NCI-H146 treated with DMSO at 0.1 percent for 48 hours (cell line): ENCODE measurements at regions not wholly inside any gene's neighbourhood (a gene's known extent, or its start where the extent isn't known, plus 50 kb on each side); places are given as distances from the start of the nearest gene placed in this dataset.
"Not testable (repeated sequence)": the region's sequence is repeated elsewhere in the genome, so short reads cannot be mapped to it uniquely, and the experiment has no call there.

Experiments
- DNase-seq: peaks from one replicate; lab custom pipeline; 2025; ENCODE audit not compliant: unreplicated experiment; lab: John Stamatoyannopoulos, UW

DNA sequence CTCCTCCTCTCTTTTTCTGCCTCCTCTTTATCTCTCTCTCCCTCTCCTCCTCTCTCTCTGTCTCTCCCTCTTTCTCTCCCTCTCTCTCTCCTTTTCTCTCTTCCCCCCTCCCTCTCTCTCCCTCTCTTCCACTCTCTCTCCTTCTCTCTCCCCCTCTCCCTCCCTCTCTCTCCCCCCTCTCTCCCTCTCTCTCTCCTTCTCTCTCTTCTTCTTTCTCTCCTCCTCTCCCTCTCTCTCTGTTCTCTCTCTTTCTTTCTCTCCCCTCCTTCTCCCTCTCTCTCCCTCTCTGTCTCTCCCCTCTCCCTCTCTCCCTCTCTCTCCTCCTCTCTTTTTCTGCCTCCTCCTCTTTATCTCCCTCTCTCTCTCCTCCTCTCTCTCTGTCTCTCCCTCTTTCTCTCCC, 197.4 kb downstream of the UQCRFS1 start:
- no peak for DNase-seq

DNA sequence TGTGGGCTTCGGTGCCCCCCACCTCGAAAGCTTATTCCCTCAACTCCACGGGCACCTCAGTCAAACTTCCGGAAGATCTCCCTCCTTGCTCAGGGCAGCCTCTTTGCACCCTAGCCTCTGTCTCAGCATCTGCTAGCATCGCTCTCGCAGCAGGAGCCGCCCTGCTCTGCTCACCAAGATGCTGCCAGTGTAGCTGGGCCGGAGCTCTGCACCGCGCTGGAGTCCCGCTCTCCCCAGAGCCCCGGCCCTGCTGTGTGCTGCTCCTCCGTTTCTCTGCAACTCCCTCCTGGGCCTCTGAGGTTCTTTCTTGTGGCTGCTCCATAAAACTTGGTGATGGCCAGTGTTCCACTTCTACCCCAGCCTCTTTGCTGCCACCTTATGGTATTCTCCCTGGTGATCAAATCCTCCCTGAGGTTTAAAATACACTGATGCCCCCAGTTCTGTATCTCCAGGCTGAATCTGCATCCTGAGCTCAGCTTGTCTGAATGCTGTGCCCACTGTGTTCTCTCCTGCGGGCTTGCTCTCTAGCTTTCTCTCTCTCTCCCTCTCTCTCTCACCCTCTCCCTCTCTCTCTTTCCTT, 198.0 kb downstream of the UQCRFS1 start:
- DNase-seq, result no peak

DNA sequence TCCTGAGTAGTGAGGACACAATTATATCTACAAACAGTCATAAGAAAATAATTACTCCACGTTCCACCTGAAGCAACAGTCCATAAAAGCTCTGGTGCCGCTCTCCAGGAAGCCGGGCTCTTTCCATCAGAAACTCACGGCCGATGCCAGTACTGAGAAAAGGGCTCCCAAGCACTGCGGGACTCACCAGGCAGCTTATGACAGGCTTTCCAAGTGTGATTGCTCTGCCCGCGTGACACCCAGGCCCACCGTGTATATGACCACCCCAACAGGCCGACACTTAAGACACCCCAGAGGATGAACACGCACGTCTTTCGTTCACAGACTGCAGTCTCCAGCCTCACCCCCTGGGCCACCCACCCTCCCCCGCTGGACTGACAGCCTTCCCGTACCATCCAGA, 199.0 kb downstream of the UQCRFS1 start:
- no peak for DNase-seq

DNA sequence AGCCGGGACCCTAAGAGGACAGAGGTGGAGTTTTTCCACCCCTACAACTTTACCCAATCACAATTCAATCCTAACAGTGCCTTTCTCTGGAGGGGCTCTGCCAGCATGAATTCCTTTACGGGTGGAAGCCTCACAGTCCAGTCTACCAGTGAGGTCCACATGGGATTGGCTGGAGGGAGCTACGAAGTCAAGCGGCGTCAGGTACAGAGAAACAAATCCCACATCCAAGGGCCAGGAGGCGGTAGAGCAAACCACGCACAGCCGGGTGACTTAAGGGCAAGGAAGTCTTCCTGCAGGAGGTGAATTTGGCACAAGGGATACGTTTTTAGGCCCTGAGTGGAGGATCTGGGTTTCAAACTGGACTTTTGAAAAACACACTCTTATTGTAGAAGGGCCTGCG, 199.6 kb downstream of the UQCRFS1 start:
- DNase-seq, result no peak

DNA sequence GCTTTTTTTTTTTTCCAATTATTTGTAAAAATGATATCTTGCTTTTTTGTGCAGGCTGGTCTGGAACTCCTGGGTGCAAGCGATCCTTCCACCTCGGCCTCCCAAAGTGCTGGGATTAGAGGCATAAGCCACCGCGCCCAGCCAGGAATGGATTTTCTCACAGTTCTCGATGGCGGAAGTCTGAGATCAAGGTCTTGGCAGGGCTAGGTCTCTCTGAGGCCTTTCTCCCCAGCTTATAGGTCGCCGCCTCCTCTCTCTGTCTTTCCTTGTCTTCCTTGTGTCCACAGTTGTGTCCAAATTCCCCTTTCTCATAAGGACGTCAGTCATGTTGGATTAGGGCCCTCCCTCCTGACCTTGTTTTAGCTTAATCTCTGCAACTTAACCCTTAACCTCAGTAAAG, 200.5 kb downstream of the UQCRFS1 start:
- no peak for DNase-seq

DNA sequence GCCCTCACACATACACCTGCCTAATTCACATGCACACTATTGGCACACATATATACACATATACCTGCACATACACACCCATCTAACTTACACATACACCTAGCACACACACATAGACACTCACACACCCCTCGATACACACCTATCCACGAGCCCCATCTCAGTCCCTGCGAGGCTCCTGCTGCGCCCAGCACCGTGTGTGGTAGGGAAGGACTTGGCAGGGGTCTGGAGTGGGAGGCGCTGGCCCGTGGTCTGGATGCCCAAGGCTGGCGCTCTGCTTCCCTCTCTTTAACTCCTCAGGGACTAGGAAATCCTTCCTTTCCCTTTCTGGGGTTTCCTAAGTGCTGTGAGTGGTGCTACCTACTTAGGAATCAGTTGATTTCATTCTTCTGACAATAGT, 202.7 kb downstream of the UQCRFS1 start:
- DNase-seq, result no peak

DNA sequence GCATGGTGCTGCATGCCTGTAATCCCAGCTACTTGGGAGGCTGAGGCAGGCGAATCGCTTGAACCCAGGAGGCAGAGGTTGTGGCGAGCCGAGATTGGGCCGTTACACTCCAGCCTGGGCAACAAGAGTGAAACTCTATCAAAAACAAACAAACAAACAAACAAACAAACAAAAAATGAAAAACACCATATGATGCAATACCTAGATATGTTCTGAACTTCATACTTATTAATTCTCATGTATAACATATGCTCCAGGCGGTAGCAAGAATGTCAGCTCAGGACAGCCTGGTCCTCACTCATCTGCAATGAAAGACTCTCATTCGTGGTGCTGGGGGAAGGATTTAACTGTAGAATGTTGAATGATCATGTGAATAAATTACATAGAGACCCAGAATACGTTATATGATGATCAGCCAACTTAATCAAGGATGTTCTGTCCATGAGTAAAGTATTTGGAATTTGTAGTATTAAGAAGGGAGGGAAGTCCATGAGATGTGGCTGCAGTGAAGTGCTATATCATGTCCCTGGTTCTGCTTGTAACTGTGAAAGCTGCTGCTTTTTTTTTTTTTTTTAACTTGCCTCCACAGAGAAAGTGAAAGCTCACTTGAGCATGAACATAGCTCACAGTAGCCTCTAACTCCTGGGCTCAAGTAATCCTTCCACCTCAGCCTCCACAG, 206.8 kb downstream of the UQCRFS1 start:
- no peak for DNase-seq

DNA sequence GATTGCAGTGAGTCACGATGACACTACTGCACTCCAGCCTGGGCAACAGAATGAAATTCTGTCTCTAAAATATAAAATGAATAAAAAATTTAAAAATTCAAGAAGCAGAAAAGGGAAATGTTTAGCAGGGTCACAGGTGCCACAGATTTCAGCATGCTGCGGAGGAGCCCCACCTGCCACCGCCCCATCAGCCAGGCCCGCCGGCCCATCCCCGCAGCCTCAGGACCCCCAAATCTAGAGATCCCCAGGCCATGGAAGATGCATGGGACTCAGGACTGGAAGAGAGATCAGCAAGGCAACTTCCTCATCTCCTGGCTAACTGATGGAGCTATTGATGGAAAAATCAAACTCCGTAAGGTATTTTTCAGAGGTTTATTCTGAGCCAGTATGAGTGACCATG, 208.2 kb downstream of the UQCRFS1 start:
- DNase-seq, result no peak

DNA sequence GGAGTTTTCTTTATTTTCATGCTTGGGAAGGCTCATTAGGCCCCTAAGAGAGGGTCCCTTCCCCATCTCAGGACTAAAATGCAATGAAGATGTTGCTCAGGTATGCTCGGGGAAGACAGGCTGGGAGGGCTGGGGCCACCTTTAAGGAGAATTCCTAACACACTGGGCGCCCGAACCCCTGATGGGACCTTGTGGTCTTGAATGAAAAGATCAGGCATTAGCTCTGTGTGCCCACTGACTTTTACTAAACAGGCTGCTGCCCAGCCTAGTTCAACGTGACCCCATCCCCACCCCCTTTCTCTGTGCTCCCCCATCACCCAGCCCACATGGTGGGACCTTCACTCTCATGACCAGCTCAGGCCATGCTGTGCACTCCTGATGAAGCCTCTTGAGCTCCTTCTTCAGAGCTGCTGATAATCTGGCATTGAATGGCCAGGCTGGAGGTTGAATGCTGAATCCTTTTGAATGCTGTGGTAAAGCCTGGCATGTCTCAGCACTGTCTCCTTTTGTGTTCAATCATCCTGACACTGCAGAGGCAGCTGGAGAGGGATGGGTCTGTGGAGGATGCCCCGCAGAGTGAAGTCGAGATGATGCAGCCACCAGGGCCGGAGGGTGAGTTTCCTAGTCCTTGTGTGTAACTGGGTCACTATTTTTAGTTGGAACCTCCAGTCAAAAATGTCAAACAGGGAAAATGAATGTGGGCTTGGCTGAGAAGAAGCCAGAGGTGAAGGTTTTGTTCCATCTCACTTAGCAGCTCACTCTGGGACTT, 209.1 kb downstream of the UQCRFS1 start:
- DNase-seq, result no peak

DNA sequence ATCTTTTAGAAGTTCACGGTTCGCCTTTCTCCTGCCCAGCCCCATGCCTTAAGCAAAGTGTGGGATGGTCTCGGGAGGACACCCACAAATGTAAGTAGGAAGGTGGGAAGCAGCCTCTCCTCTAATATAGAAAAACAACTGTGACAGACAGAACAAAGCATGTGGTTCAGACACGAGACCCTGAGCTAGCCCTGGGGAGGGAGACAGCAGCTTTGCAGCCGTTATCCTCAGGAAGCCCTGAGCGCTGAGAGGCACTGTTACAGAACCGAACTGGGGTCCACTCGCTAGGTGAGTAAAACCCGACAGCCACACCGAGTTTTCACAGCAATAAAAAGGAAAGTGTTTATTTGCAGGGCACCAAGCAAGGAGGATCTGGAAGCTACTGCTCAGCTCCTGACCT, 210.6 kb downstream of the UQCRFS1 start:
- no peak for DNase-seq

DNA sequence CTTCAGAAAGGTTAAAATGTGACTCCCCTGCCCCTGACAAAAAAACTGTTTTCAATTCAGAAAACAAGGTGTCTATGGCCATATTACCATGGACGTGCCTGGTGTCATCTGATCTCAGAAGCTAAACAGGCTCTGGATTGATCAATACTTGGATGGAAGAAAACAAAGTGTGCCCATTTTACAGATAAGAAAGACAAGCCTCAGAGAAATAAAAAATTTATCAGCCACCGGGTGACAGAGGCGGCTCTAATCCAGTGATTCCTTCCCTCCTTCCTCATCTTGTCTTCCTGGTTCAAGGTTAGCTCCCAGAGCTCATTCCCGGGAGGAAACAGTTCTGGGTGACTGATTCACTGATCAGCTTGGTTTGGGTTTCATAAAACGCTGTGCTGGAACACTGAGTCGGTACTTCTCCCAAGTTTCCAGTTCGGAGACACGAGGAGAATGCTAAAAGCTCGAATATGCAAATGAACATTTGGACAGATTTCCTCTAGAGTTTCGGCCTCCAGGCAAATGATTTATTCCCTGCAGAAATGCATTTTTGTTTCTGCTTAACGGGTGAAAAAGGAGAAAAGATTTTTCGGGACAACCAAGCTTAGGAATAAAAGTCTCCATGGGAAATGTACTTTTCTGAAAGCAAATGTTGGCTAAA, 211.2 kb downstream of the UQCRFS1 start:
- DNase-seq, result no peak

DNA sequence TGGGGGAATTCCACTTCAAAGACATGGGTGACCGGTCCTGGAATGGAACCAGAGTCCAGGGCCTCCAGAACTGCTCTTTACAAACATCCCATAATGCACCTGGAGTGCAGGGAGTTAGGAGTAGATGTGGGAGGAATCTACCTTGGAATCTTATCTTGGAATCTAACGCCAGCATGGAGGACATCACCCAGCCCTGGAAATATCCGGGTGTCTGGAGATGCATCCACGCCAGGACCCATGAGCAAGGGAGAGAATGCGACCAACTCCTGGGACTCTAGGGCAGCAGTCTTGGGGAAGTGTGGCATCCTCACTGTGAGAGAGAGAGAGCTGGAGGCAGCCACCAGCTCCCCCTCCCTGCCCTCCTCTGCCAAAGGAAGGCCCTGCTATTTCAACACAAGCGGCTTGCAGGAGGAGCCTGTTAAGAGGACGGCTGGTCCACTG, 211.8 kb downstream of the UQCRFS1 start:
- DNase-seq, result no peak

DNA sequence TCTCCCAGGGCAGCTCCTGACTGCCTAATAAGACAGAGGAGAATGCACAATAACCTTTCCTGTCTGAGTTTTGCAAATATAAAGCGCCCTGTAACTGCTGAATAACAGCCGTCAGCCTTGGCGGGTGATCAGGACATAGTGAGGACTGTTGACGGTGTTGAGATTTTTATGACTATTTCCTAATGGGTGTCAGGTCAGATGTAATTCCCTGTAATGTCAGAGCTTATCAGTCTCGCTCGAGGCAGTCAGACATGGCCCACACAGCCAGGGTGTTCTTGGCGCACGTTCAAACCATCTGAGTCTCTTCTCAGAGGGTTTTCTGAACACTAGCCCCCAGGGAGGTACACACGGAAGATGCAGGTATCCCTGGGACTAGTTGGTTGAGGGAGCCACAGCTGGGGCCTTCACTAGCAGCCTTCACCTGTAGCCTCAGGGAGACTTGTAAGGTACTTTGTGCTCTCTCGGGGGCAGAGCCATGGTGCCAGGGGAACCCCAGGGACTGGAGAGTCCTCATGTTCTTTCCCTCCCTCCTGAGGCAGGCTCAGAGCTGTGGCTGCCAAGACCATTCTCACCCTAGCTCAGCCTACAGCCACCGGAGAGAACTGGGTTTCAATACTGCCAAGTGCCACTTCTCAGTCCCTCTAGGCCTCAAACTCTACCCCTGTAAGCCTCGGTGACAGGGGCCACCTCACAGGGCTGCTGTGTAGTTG, 213.1 kb downstream of the UQCRFS1 start:
- no peak for DNase-seq

DNA sequence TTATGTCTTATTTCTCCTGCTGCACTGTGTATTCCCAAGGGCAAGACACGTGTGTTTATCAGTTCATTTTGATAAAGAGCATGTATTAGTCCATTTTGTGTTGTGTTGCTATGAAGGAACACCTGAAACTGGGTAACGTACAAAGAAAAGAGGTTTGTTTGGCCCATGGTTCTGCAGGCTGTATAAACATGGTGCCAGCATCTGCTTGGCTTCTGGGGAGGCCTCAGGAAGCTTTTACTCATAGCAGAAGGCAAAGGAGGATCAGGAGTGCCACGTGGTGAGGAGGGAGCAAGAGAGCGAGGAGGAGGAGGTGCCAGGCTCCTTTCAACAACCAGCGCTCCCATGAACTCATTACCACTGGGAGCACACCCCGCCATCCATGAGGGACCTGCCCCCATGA, 214.0 kb downstream of the UQCRFS1 start:
- DNase-seq, result no peak

DNA sequence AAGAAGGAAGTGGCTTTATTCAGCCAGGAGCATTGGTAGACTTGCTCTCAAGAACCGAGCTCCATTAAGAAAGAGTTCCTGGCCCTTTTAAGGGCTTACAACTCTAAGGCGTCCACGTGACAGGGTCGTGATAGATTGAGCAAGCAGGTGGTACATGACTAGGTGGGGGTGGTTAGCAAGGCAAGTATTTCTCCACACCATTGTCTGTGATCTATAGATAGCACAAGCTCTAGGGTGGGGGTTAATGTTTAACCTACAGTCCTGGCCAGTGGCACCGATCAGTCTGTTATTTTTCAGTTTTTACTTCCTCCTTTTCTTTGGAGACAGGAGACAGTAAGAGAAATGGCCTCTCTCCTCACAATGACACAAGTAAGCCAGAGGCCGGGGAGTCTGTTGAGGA, 215.1 kb downstream of the UQCRFS1 start:
- DNase-seq, result not testable (repeated sequence)

DNA sequence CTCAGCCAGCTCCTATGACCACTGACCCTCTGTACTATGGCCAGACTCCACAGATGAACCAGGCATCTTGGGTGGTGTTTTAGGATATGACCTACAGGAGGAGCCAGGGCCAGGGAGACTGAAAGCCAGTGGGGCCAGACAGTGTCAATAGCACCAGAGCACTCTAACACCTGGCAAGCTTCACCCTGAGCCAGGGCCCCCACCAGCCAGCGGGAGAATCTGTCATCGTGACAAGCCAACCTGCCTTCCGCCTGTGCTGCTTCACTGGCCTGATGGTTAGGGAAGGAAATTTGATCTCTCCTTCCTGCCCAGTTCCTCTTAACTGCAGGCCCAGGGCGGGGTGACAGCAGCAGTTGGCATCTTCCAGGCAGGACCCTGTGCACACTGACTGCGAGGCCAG, 222.4 kb downstream of the UQCRFS1 start:
- DNase-seq, result no peak

DNA sequence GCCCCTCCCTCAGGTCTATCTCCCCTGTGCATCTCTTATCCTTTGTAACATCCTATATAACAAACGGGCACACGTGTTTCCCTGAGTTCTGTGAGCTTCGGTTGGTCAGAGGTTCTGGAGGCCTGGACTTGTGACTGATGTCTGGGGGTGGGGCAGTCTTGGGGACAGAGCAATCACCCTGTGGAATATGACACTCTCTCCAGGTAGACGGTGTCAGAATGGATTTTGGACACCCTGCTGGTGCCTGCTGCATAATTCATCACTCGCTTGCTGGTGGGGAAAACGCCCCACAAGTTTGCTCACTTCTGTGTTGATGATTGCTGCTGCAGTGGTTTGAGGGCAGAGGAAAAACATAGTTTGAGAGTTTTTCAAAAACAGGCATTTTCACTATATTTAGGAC, 223.2 kb downstream of the UQCRFS1 start:
- DNase-seq, result no peak

DNA sequence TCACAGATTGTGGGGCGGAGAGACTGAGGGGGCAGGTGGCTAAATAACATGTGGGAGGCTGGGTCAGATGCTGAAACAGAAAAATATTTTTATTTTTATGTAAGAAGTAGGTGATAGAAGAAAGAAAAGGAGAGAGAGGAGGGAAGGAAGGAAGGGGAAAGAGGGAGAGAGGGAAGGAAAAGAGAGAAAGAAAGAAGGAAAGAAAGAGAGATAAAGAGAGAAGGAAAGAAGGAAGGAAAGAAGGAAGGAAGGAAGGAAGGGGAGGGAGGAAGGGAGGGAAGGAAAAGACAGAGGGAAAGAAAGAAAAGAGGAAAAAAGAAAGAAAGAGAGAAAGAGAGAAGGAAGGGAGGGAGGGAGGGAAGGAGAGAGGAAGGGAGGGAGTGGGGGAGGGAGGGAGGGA, 224.9 kb downstream of the UQCRFS1 start:
- DNase-seq, result no peak

DNA sequence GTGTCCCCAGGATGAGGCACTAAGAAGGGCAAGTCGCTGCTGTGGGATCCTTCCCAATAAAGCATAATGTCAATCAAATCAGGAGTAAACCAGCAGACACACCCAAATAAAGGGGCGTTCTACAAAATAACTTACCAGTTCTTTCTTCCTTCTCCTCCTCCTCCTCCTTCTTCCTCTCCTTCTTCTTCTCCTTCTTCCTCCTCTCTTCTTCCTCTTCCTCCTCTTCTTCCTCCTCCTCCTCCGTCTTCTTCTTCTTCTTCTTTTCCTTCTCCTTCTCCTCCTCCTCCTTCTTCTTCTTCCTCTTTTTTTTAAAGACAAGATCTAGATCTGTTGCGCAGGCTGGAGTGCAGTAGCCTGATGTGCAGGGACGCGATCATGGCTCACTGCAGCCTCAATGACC, 225.8 kb downstream of the UQCRFS1 start:
- no peak for DNase-seq

DNA sequence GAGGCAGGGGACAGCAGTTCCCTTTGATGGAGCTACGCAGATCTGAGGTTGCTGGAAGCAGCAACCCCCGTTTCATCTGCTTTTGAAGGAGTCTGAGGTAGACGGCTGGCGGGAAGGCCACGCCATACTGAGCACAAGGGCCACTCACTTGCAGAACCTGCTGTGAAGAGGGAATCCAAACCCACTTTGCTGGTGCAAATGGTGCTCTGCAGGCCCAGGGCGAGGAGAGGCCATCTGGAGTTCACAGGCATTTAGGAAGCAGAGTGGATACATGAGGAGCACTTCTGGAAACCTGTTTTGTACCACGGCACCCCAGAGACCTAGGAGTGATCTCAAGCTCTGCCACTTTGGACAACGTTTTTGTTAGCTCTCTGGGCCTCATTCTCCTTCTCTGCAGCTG, 227.8 kb downstream of the UQCRFS1 start:
- no peak for DNase-seq

DNA sequence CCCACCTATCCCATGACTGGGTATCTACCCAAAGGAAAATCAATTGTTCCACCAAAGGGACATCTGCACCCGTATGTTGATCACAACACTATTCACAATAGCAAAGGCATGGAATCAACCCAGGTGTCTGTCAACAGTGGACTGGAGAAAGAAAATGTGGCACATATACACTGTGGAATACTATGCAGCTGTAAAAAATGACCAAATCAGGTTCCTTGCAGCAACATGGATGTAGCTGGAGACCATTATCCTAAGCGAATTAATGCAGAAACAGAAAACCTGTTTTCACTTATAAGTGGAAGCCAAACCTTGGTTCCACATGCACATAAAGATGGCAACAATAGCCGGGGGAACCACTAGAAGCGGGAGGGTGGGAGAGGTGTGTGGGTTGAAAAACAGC, 228.6 kb downstream of the UQCRFS1 start:
- no peak for DNase-seq
